ENCODE measurements at regions not wholly inside any gene's neighbourhood (a gene's known extent, or its start where the extent isn't known, plus 50 kb on each side); places are given as distances from the start of the nearest gene placed in this dataset.

GRCh38 chrX:46279925-46280313, 265.3 kb downstream of the ZNF674 start:
- no peak for TF ChIP-seq CTCF (IDR thresholded peaks at IDR 0.05; ENCODE audit: low read depth, low read length)
- TF ChIP-seq POLR2A (IDR thresholded peaks at IDR 0.05; ENCODE audit: extremely low read depth, insufficient read length), result no peak
- no peak for TF ChIP-seq MAX (IDR thresholded peaks at IDR 0.05; ENCODE audit: low read depth, low read length)
- TF ChIP-seq MYC (IDR thresholded peaks at IDR 0.05; ENCODE audit: low read depth, low read length), result no peak

Data from NB4 (cell line).